ENCODE measurements at regions not wholly inside any gene's neighbourhood (a gene's known extent, or its start where the extent isn't known, plus 50 kb on each side); places are given as distances from the start of the nearest gene placed in this dataset.

- peaks cover 1% of the 10 kb centered on the region; the same call in 1 of the 2 replicates for H3K27me3 Mint-ChIP-seq (ENCODE audit: insufficient read depth)
- H3K9me3 Mint-ChIP-seq: peaks cover 34% of the 10 kb centered on the region
- no peak for TF ChIP-seq CTCF (IDR thresholded peaks at IDR 0.05)
- H3K27ac Mint-ChIP-seq: no peak overlapping the region
- no peak overlapping the region for H3K4me3 Mint-ChIP-seq
- H3K4me1 Mint-ChIP-seq (ENCODE audit: low read depth): no peaks in the 10 kb centered on the region
- no peaks in the 10 kb centered on the region for H3K36me3 Mint-ChIP-seq (ENCODE audit: low read depth)
- DNase-seq: no peak
Observed at GRCh38 chr5:3839151-3839550, 243.5 kb downstream of the IRX1 start.

GRCh38 chr5:3842591-3842990 lies 247.0 kb downstream of the IRX1 start:
- peaks cover 51% of the 10 kb centered on the region for H3K9me3 Mint-ChIP-seq
- DNase-seq: no peak
- no peaks in the 10 kb centered on the region for H3K27me3 Mint-ChIP-seq (ENCODE audit: insufficient read depth)
- H3K27ac Mint-ChIP-seq: no peak overlapping the region
- H3K36me3 Mint-ChIP-seq (ENCODE audit: low read depth): no peaks in the 10 kb centered on the region
- TF ChIP-seq CTCF (IDR thresholded peaks at IDR 0.05): no peak
- no peaks in the 10 kb centered on the region for H3K4me1 Mint-ChIP-seq (ENCODE audit: low read depth)
- H3K4me3 Mint-ChIP-seq: no peak overlapping the region

GRCh38 chr5:3843706-3844105 lies 248.1 kb downstream of the IRX1 start:
- no peaks in the 10 kb centered on the region for H3K27me3 Mint-ChIP-seq (ENCODE audit: insufficient read depth)
- no peak for DNase-seq
- no peak for TF ChIP-seq CTCF (IDR thresholded peaks at IDR 0.05)
- H3K36me3 Mint-ChIP-seq (ENCODE audit: low read depth): no peaks in the 10 kb centered on the region
- no peaks in the 10 kb centered on the region for H3K4me1 Mint-ChIP-seq (ENCODE audit: low read depth)
- H3K27ac Mint-ChIP-seq: no peak overlapping the region
- peaks cover 54% of the 10 kb centered on the region for H3K9me3 Mint-ChIP-seq
- H3K4me3 Mint-ChIP-seq: no peak overlapping the region

- Mint-ChIP-seq H3K4me1 (ENCODE audit: low read depth) (no peaks in the 10 kb centered on the region), H3K27ac (no peak overlapping the region), H3K4me3 (no peak overlapping the region), H3K9me3 (peaks cover 56% of the 10 kb centered on the region), H3K36me3 (ENCODE audit: low read depth) (no peaks in the 10 kb centered on the region), H3K27me3 (ENCODE audit: insufficient read depth) (no peaks in the 10 kb centered on the region)
- no peak for TF ChIP-seq CTCF (IDR thresholded peaks at IDR 0.05)
- DNase-seq: no peak
Observed at GRCh38 chr5:3844266-3844665, 248.6 kb downstream of the IRX1 start.

GRCh38 chr5:3845230-3845629 lies 249.6 kb downstream of the IRX1 start:
- H3K9me3 Mint-ChIP-seq: peaks cover 65% of the 10 kb centered on the region
- H3K27me3 Mint-ChIP-seq (ENCODE audit: insufficient read depth): no peaks in the 10 kb centered on the region
- TF ChIP-seq CTCF (IDR thresholded peaks at IDR 0.05): no peak
- H3K4me1 Mint-ChIP-seq (ENCODE audit: low read depth): no peaks in the 10 kb centered on the region
- no peak overlapping the region for H3K4me3 Mint-ChIP-seq
- no peaks in the 10 kb centered on the region for H3K36me3 Mint-ChIP-seq (ENCODE audit: low read depth)
- H3K27ac Mint-ChIP-seq: no peak overlapping the region
- DNase-seq: no peak
